ENCODE measurements at regions not wholly inside any gene's neighbourhood (a gene's known extent, or its start where the extent isn't known, plus 50 kb on each side); places are given as distances from the start of the nearest gene placed in this dataset.
A peak's percentile ranks its signal among the peaks of the same experiment; 100 is the strongest.

- intact Hi-C loops (cut with DNase I), result no loop called here
Observed at GRCh38 chr5:73268826-73269225, 95.8 kb downstream of the TMEM174 start.

GRCh38 chr5:73267766-73268435 is 94.9 kb downstream of the TMEM174 start:
- DNase-seq, result no peak
- intact Hi-C loops (cut with DNase I), result no loop called here

More at GRCh38 chr5:73268826-73269225, 95.8 kb downstream of the TMEM174 start:
- DNase-seq, result no peak

GRCh38 chr5:73266925-73267765 is 94.2 kb downstream of the TMEM174 start:
- no peak for DNase-seq
- intact Hi-C loops (cut with DNase I), result no loop called here

- intact Hi-C loops (cut with DNase I), result no loop called here
- DNase-seq, result no peak
Observed at GRCh38 chr5:73266176-73266738, 93.3 kb downstream of the TMEM174 start.

GRCh38 chr5:73265641-73266040 is 92.6 kb downstream of the TMEM174 start:
- DNase-seq, result no peak
- intact Hi-C loops (cut with DNase I), result no loop called here

- DNase-seq, result no peak
- intact Hi-C loops (cut with DNase I), result no loop called here
Observed at GRCh38 chr5:73264631-73265030, 91.6 kb downstream of the TMEM174 start.

GRCh38 chr5:73263001-73263710 is 90.2 kb downstream of the TMEM174 start:
- DNase-seq, result no peak
- intact Hi-C loops (cut with DNase I), result no loop called here

GRCh38 chr5:73256862-73257261 is 83.9 kb downstream of the TMEM174 start:
- intact Hi-C loops (cut with DNase I), result no loop called here
- no peak for DNase-seq

- intact Hi-C loops (cut with DNase I), result no loop called here
- DNase-seq, result no peak
Observed at GRCh38 chr5:73256462-73256861, 83.5 kb downstream of the TMEM174 start.

- no peak for DNase-seq
- intact Hi-C loops (cut with DNase I), result no loop called here
Observed at GRCh38 chr5:73256012-73256411, 83.0 kb downstream of the TMEM174 start.

- intact Hi-C loops (cut with DNase I), result no loop called here
- no peak for DNase-seq
Observed at GRCh38 chr5:73254642-73255041, 81.6 kb downstream of the TMEM174 start.

- no peak for DNase-seq
- intact Hi-C loops (cut with DNase I), result no loop called here
Observed at GRCh38 chr5:73253047-73253660, 80.2 kb downstream of the TMEM174 start.

- DNase-seq, result no peak
- intact Hi-C loops (cut with DNase I), result no loop called here
Observed at GRCh38 chr5:73250645-73251044, 77.7 kb downstream of the TMEM174 start.

- intact Hi-C loops (cut with DNase I), result no loop called here
- DNase-seq, result no peak
Observed at GRCh38 chr5:73242735-73243134, 69.7 kb downstream of the TMEM174 start.

- intact Hi-C loops (cut with DNase I), result no loop called here
- no peak for DNase-seq
Observed at GRCh38 chr5:73238873-73239272, 65.9 kb downstream of the TMEM174 start.

GRCh38 chr5:73236541-73237128 is 63.6 kb downstream of the TMEM174 start:
- intact Hi-C loops (cut with DNase I), result no loop called here
- DNase-seq, result no peak

- DNase-seq, result no peak
- intact Hi-C loops (cut with DNase I), result no loop called here
Observed at GRCh38 chr5:73234204-73234555, 61.2 kb downstream of the TMEM174 start.

GRCh38 chr5:73233461-73234203 is 60.6 kb downstream of the TMEM174 start:
- intact Hi-C loops (cut with DNase I), result no loop called here
- DNase-seq, result peak in 1 of 10 donors; percentile 66

GRCh38 chr5:73233053-73233460 is 60.1 kb downstream of the TMEM174 start:
- no peak for DNase-seq
- intact Hi-C loops (cut with DNase I), result no loop called here
